Hematopoietic multipotent progenitor cell treated with erythropoietin and hydrocortisone succinate and interleukin-3 and kit ligand, for 6 days (in vitro differentiated cells): ENCODE measurements at regions not wholly inside any gene's neighbourhood (a gene's known extent, or its start where the extent isn't known, plus 50 kb on each side); places are given as distances from the start of the nearest gene placed in this dataset.
A peak's percentile ranks its signal among the peaks of the same experiment; 100 is the strongest.
"Not testable (repeated sequence)": the region's sequence is repeated elsewhere in the genome, so short reads cannot be mapped to it uniquely, and the experiment has no call there.

ENCODE experiments used
- DNase-seq: peaks from one replicate; pipeline ENCODE4 v3.0.0-alpha.2; 2015

- DNase-seq = no peak
Measured at GRCh38 chr3:31188112-31188511, 293.7 kb upstream of the GADL1 start.

- DNase-seq = no peak
Measured at GRCh38 chr3:31189330-31189729, 294.9 kb upstream of the GADL1 start.

- no peak for DNase-seq
Measured at GRCh38 chr3:31189971-31190370, 295.5 kb upstream of the GADL1 start.

GRCh38 chr3:31191354-31191753 is 296.9 kb upstream of the GADL1 start:
- DNase-seq = no peak

GRCh38 chr3:31193429-31193828 is 299.0 kb upstream of the GADL1 start:
- no peak for DNase-seq

- DNase-seq = no peak
Measured at GRCh38 chr3:31193871-31194270, 299.4 kb upstream of the GADL1 start.

DNA sequence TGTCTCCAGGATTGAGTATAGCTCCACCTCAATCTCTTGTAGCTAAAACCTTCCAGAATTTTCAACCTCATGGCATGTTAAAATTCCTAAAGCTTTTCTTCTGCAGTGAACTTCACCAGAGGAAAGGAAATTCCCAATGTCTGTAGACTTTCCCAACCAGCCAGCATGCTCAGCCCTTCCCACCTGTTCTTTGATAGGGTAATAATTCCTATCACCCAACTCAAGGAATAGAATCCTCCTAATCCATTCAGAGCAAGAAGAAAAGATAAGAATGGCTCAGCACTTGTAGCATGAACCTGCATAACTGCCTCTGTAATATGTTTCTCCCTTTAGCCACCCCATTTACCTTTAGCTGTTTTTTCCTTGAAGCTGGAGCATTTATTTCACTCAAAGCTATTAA is 301.8 kb upstream of the GADL1 start:
- no peak for DNase-seq

- no peak for DNase-seq
Measured at GRCh38 chr3:31196881-31197364, 302.5 kb upstream of the GADL1 start.

GRCh38 chr3:31197941-31198340 is 303.5 kb upstream of the GADL1 start:
- DNase-seq = no peak

DNA sequence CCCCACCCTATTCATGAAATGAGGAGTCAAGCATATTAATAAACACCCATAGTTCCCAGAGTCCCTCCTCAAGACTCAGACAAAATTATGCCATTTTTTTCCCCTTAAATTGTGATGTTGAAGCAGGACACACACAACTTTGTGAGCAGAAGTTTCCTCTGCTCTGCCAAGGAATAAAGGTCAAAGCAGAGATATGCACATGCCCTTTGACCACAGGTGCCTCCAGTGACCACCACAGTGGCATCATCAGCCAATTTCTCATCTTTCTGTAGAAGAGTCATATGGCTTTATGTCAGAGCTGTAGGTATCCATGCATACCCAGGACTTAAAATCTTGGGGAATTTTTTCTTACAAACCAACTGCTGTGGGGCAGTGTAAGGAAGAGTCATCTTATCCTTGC is 304.4 kb upstream of the GADL1 start:
- no peak for DNase-seq

- no peak for DNase-seq
Measured at GRCh38 chr3:31203960-31204795, 309.7 kb upstream of the GADL1 start.

DNA sequence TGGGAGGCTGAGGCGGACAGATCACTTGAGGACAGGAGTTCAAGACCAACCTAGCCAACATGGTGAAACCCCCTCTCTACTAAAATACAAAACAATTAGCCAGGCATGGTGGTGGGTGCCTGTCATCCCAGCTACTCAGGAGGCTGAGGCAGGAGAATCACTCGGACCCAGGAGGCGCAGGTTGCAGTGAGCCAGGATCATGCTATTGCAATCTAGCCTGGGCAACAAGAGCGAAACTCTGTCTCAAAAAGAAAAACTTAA is 310.3 kb upstream of the GADL1 start:
- not testable (repeated sequence) for DNase-seq

DNA sequence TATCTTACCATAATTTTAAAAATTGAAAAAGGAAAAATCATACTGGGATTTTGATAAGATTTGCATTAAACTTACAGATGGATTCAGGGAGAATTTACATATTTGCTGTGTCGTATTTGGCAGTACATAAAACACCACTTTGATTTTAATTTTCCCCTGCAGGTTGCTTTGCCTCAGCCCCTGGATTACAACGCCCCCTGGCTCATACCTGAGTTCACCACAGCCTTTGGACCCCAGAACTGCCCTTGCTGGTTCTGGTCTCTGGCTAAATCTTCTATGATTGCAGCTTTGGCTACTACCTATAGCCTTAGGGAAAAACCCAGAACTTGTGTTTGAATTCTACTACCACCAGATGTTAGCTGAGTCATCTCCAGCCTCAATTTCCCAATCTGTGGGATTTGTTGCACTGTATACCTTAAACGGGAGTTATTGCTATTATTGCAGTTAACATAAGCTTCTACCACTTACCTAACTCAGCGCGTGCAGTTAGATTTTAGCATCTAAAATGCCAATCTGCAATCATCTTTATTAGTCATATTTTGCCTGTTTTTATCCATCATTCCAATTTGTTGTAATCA is 315.7 kb upstream of the GADL1 start:
- DNase-seq = no peak

- peak; percentile 21 for DNase-seq
Measured at GRCh38 chr3:31213869-31214486, 318.7 kb upstream of the STT3B start.

DNA sequence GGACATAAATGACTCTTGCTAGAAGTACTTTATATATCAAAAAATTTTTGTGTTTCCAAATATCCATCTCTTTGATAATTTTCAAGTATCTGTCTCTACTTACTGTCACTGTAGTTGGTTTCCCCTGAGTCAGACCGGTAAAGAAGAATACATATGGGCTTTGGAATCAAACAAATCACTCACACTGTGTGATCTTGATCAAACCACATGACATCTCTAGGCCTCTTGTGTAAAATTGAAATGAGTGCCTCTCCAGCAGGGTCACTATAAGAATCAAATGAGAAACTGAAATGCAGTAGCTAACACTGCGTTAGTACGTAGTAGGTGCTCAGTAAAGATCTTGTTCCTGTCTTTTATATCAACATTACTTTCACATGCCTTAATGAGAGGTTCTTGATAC is 314.6 kb upstream of the STT3B start:
- DNase-seq = no peak

DNA sequence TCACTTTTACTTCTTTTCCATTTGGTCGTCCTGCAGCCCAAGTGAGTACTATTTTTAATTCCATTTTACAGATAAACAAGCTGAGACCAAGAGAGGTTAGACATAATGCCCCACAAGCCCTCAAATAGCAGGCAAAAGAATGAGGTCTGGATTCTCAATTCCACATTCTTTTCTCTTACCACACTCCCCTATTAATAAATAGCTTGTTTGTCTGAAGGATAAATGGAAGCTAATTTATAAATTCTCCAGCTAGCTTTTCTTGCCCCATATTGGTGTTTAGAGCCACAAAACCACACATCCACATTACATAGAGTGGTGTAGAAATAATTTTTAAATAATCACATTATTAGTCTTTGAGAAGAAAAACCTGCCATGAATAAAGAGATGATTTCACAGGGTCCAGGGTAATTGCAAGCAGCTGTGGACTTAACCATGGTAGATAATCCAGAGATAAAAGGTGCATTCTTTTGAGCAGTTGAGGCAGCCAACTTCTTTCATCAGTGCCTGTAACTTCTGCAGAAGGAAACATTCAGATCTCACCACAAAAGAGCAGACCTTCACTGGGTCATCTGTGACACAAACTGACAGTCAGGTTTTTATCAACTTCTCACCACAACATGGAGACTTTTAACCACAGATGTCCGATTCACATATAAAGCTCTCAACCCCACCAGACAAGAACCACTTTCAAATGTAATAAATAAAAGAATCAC is 313.4 kb upstream of the STT3B start:
- peak; percentile 75 for DNase-seq

GRCh38 chr3:31220431-31220830 is 312.3 kb upstream of the STT3B start:
- no peak for DNase-seq

DNA sequence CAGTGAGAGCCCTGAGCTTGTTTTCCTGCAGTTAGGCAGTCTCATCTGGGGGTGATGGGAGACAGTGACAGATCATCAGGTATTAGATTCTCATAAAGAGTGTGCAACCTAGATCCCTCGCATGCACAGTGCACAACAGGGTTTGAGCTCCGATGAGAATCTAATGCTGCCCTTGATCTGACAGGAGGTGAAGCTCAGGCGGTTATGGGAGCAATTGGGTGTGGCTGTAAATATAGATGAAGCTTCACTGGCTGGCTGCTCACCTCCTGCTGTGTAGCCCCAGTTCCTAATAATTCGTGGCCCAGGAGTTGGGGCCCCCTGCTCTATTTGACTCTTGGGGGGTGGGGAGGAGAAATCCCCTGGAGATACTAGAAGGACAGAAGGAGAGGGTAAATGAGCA is 309.4 kb upstream of the STT3B start:
- DNase-seq = no peak

DNA sequence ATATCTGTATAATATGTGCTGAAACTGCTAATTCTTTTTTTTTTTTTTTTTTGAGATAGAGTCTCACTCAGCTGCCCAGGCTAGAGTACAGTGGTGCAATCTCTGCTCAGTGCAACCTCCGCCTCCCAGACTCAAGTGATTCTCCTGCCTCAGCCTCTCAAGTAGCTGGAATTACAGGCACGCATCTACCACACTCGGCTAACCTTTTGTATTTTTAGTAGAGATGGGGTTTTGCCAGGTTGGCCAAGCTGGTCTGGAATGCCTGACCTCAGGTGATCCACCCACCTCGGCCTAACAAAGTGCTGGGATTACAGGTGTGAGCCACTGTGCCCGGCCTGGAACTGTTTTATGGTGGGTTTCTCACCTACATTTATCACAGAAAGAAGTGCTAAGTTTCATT is 307.8 kb upstream of the STT3B start:
- DNase-seq = no peak

DNA sequence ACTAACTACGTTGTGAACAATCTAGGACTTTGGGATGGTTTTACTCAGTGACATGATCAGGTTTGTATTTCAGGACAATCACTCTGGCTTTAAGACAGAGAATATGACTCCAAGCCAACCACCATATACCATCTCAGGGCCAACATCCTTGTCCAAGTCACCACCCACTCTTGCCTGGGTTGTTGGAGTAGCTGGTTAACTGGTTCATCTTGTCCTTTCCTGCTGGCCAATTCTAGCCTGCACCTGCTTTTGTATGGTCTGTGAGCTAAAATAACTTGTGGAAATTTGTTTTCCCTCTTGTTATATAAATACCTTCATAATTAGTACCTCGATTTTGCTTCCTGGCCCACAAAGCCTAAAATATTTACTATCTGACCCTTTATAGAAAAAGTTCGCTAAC is 306.8 kb upstream of the STT3B start:
- DNase-seq = no peak

DNA sequence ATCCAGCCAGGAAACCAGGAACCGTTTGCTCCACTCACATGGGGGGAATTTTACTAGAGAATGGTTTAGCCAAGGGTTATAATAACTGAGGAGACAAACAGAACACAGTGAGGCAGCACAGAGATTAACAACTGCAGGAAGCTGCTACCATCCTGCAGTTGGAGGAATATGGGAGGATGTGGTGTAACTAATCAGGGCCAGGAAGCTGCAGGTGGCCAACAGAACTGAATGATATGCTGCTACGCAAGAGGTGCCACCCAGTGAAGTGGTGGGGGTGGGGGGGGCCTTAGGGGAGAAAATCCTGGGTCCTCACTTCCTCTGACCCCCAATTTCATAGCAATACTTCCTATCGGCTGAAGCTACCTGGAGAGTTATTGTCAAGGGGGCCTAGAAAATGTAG is 306.4 kb upstream of the STT3B start:
- DNase-seq = peak; percentile 58

DNA sequence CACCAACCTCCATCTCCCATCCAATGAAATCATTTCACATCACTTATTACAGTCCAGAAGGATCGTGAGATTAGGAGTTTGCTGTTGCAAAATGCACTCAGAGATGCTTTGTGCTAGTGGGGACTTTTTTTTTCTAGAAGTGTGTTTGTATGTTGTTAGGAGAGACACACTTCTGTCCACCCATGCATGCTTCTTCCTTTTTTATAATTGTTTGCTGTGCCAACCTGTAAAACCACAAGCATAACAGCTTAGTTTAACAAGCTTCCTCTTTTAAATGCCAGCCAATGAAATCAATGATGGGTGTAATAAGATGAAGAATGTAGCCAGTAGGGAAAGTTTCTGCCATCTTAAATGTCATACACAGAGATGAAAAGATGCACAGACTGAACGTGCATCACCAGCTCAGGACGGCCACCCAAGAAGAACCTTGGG is 305.6 kb upstream of the STT3B start:
- DNase-seq = peak; percentile 76

GRCh38 chr3:31230425-31231223 is 302.1 kb upstream of the STT3B start:
- no peak for DNase-seq
